ENCODE measurements at regions not wholly inside any gene's neighbourhood (a gene's known extent, or its start where the extent isn't known, plus 50 kb on each side); places are given as distances from the start of the nearest gene placed in this dataset.

DNA sequence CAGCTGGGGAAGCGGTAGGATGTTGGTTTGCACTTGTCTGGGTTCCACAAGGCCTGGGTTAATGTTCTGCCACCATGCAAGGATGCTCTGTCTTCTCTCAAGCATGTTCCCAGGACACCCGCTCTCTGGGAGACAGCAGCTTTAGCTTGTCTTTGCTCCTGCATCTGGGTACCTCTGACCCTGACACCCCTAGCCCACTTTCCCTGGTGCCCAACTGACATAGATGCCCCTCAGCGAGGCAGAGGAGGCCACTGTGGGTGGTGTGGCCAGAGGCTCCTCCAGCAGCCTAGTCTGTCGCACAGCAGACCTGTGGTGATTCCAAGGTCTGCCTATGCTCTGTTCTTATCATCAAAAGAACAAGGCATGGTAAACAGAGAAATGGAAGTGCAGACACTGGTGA is 83.6 kb upstream of the ALDH1L1 start (continued):
- TF ChIP-seq NFIC (IDR thresholded peaks at IDR 0.05; ENCODE audit: borderline replicate concordance): no peak
- no peak for TF ChIP-seq NRF1 (IDR thresholded peaks at IDR 0.05; ENCODE audit: low read depth, low read length)
- no peak for TF ChIP-seq FOXJ3 (CRISPR knock-in tag; IDR thresholded peaks at IDR 0.05)
- TF ChIP-seq, protein P1, sequence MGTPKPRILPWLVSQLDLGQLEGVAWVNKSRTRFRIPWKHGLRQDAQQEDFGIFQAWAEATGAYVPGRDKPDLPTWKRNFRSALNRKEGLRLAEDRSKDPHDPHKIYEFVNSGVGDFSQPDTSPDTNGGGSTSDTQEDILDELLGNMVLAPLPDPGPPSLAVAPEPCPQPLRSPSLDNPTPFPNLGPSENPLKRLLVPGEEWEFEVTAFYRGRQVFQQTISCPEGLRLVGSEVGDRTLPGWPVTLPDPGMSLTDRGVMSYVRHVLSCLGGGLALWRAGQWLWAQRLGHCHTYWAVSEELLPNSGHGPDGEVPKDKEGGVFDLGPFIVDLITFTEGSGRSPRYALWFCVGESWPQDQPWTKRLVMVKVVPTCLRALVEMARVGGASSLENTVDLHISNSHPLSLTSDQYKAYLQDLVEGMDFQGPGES (IDR thresholded peaks at IDR 0.05; ENCODE audit: low read depth, low read length): no peak
- TF ChIP-seq GATA2 (CRISPR knock-in tag; IDR thresholded peaks at IDR 0.05): no peak
- TF ChIP-seq RCOR1 (IDR thresholded peaks at IDR 0.05; ENCODE audit: low read length): no peak

GRCh38 chr3:126263539-126263938 is 83.2 kb upstream of the ALDH1L1 start:
- POLR2A ChIA-PET: no interaction called here
- Histone ChIP-seq H2AFZ (ENCODE audit: low read depth) (no peak overlapping the region), H3K4me1 (ENCODE audit: control insufficient read depth in 1 of 2, insufficient read depth in 2 of 2, low read depth in 1 of 2, low read length in 1 of 2) (peaks cover 3 to 4% of the 10 kb centered on the region in 2 experiments; a peak in 2 of 4 replicates), H3K9me2 (no peaks in the 10 kb centered on the region), H3K9ac (no peak overlapping the region), H3K9me3 (no peaks in the 10 kb centered on the region), H4K20me1 (ENCODE audit: insufficient read depth) (no peaks in the 10 kb centered on the region), H3K79me2 (ENCODE audit: insufficient read depth) (no peaks in the 10 kb centered on the region), H3K4me2 (no peak overlapping the region), H3K27me3 (ENCODE audit: insufficient read depth) (no peaks in the 10 kb centered on the region), H3K27ac (ENCODE audit: low read depth in 2 of 2, low read length in 1 of 2) (no peak overlapping the region), H3F3A (replicated peaks; ENCODE audit: insufficient read depth) (no peaks in the 10 kb centered on the region), H3K4me3 (ENCODE audit: low read depth in 2 of 2, low read length in 1 of 2) (no peak overlapping the region), H3K36me3 (replicated peaks in 1 of 2; ENCODE audit: control insufficient read depth in 1 of 2, insufficient read depth in 2 of 2, low read length in 1 of 2) (no peaks in the 10 kb centered on the region)
- CTCF ChIA-PET: interaction anchor here (1.1 kb wide), 1 partner anchor 22 kb away, joined by 4 read pairs; no protein-coding TSS in a partner anchor
- no peak for TF ChIP-seq GABPA (IDR thresholded peaks at IDR 0.05; ENCODE audit: low read depth)
- no peak for TF ChIP-seq SIN3A (IDR thresholded peaks at IDR 0.05; ENCODE audit: borderline replicate concordance, low read depth, low read length)
- TF ChIP-seq, protein P1 (IDR thresholded peaks at IDR 0.05; ENCODE audit: low read depth, low read length): no peak
- no peak for TF ChIP-seq MXI1 (IDR thresholded peaks at IDR 0.05; ENCODE audit: low read depth, low read length)
- TF ChIP-seq, protein P2, sequence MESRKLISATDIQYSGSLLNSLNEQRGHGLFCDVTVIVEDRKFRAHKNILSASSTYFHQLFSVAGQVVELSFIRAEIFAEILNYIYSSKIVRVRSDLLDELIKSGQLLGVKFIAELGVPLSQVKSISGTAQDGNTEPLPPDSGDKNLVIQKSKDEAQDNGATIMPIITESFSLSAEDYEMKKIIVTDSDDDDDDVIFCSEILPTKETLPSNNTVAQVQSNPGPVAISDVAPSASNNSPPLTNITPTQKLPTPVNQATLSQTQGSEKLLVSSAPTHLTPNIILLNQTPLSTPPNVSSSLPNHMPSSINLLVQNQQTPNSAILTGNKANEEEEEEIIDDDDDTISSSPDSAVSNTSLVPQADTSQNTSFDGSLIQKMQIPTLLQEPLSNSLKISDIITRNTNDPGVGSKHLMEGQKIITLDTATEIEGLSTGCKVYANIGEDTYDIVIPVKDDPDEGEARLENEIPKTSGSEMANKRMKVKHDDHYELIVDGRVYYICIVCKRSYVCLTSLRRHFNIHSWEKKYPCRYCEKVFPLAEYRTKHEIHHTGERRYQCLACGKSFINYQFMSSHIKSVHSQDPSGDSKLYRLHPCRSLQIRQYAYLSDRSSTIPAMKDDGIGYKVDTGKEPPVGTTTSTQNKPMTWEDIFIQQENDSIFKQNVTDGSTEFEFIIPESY (IDR thresholded peaks at IDR 0.05; ENCODE audit: borderline replicate concordance, low read depth): no peak
- TF ChIP-seq GATA2 (CRISPR knock-in tag; IDR thresholded peaks at IDR 0.05): no peak
- no peak for TF ChIP-seq TCF12 (IDR thresholded peaks at IDR 0.05)
- TF ChIP-seq RXRA (IDR thresholded peaks at IDR 0.05; ENCODE audit: borderline replicate concordance, low read depth): no peak
- no peak for TF ChIP-seq EP300 (IDR thresholded peaks at IDR 0.05; ENCODE audit: borderline replicate concordance in 1 of 2, low read depth in 1 of 2, low read length in 1 of 2)
- TF ChIP-seq TEAD4 (IDR thresholded peaks at IDR 0.05; ENCODE audit: borderline replicate concordance, insufficient read depth): no peak
- TF ChIP-seq, protein P3, sequence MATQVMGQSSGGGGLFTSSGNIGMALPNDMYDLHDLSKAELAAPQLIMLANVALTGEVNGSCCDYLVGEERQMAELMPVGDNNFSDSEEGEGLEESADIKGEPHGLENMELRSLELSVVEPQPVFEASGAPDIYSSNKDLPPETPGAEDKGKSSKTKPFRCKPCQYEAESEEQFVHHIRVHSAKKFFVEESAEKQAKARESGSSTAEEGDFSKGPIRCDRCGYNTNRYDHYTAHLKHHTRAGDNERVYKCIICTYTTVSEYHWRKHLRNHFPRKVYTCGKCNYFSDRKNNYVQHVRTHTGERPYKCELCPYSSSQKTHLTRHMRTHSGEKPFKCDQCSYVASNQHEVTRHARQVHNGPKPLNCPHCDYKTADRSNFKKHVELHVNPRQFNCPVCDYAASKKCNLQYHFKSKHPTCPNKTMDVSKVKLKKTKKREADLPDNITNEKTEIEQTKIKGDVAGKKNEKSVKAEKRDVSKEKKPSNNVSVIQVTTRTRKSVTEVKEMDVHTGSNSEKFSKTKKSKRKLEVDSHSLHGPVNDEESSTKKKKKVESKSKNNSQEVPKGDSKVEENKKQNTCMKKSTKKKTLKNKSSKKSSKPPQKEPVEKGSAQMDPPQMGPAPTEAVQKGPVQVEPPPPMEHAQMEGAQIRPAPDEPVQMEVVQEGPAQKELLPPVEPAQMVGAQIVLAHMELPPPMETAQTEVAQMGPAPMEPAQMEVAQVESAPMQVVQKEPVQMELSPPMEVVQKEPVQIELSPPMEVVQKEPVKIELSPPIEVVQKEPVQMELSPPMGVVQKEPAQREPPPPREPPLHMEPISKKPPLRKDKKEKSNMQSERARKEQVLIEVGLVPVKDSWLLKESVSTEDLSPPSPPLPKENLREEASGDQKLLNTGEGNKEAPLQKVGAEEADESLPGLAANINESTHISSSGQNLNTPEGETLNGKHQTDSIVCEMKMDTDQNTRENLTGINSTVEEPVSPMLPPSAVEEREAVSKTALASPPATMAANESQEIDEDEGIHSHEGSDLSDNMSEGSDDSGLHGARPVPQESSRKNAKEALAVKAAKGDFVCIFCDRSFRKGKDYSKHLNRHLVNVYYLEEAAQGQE (IDR thresholded peaks at IDR 0.05; ENCODE audit: low read depth, low read length): no peak
- no peak for TF ChIP-seq RAD21 (IDR thresholded peaks at IDR 0.05; ENCODE audit: low read length)
- no peak for TF ChIP-seq SMC3 (IDR thresholded peaks at IDR 0.05; ENCODE audit: low read depth, low read length)
- TF ChIP-seq ELF1 (IDR thresholded peaks at IDR 0.05): no peak
- TF ChIP-seq, protein P4, sequence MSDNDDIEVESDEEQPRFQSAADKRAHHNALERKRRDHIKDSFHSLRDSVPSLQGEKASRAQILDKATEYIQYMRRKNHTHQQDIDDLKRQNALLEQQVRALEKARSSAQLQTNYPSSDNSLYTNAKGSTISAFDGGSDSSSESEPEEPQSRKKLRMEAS (IDR thresholded peaks at IDR 0.05; ENCODE audit: low read depth): no peak
- no peak for TF ChIP-seq NRF1 (IDR thresholded peaks at IDR 0.05; ENCODE audit: low read depth, low read length)
- no peak for TF ChIP-seq USF2 (IDR thresholded peaks at IDR 0.05; ENCODE audit: borderline replicate concordance, low read depth, low read length)
- TF ChIP-seq RFX5 (IDR thresholded peaks at IDR 0.05; ENCODE audit: low read length): no peak
- no peak for TF ChIP-seq JUND (IDR thresholded peaks at IDR 0.05)
- no peak for DNase-seq
- WGBS (ENCODE audit: low lambda C conversion rate): 81% methylated on average over 6 of the region's 9 CpGs

All from SK-N-SH (cell line).